ENCODE measurements at regions not wholly inside any gene's neighbourhood (a gene's known extent, or its start where the extent isn't known, plus 50 kb on each side); places are given as distances from the start of the nearest gene placed in this dataset.

DNA sequence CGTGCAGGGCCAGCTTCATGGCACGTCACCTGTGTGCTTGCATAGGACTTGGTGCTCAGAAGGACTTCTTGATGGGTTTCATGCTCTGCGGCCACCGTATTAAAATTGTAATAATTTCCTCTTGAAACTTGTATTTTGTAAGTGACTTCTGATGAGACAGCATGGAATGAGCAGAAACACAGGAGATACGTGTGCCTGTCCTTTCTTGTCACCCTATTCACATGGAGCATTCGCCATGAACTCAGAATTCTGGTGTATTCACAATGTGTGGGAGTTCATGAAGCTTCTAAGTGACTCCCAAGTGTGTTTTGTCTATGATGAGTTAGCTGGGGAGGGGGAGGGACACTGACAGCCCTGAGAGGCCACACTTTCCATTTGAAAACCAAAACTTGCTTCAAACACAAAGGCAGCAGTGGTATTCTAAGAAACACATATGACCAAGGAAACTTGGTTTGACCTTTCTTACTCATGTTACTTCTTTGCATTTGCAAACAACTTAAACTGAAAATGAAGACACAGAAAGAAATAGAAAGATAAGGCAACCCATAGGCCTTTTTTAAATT lies 92.1 kb upstream of the NEDD9 start (continued):
- TF ChIP-seq, protein P1, sequence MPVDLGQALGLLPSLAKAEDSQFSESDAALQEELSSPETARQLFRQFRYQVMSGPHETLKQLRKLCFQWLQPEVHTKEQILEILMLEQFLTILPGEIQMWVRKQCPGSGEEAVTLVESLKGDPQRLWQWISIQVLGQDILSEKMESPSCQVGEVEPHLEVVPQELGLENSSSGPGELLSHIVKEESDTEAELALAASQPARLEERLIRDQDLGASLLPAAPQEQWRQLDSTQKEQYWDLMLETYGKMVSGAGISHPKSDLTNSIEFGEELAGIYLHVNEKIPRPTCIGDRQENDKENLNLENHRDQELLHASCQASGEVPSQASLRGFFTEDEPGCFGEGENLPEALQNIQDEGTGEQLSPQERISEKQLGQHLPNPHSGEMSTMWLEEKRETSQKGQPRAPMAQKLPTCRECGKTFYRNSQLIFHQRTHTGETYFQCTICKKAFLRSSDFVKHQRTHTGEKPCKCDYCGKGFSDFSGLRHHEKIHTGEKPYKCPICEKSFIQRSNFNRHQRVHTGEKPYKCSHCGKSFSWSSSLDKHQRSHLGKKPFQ (CRISPR knock-in tag; IDR thresholded peaks at IDR 0.05; ENCODE audit: insufficient replicate concordance), result peak; percentile 19
- TF ChIP-seq CCAR2 (optimal IDR thresholded peaks at IDR 0.05; ENCODE audit: low read depth, low read length) (no peak), NCOR1 (IDR thresholded peaks at IDR 0.05; ENCODE audit: borderline replicate concordance, low read length) (no peak), ZNF572 (CRISPR knock-in tag; IDR thresholded peaks at IDR 0.05) (peak; percentile 21; the same call in 1 of the 2 replicates), GABPB1 (CRISPR knock-in tag; IDR thresholded peaks at IDR 0.05) (peak; percentile 3; the same call in 1 of the 2 replicates), FOXP1 (IDR thresholded peaks at IDR 0.05) (no peak), FOXP1 (CRISPR knock-in tag; IDR thresholded peaks at IDR 0.05) (no peak), FOXA3 (CRISPR knock-in tag; IDR thresholded peaks at IDR 0.05) (no peak), SP2 (CRISPR knock-in tag; IDR thresholded peaks at IDR 0.05) (no peak), MEIS2 (CRISPR knock-in tag; IDR thresholded peaks at IDR 0.05) (no peak), HMGA1 (CRISPR knock-in tag; conservative IDR thresholded peaks at IDR 0.05) (no peak), MTF2 (CRISPR knock-in tag; IDR thresholded peaks at IDR 0.05; ENCODE audit: borderline replicate concordance) (no peak), RFXANK (CRISPR knock-in tag; IDR thresholded peaks at IDR 0.05) (0 out of 2 replicates have a peak, but pooled peaks have one; percentile 8), IKZF1 (IDR thresholded peaks at IDR 0.05) (no peak), POLR2A (IDR thresholded peaks at IDR 0.05; ENCODE audit: insufficient read depth in 1 of 2, low read depth in 2 of 2, low read length in 2 of 2) (no peak), ZNF460 (CRISPR knock-in tag; IDR thresholded peaks at IDR 0.05; ENCODE audit: borderline replicate concordance) (no peak), PHB2 (IDR thresholded peaks at IDR 0.05; ENCODE audit: partially characterized antibody) (no peak), ZNF251 (CRISPR knock-in tag; IDR thresholded peaks at IDR 0.05) (no peak), U2AF2 (IDR thresholded peaks at IDR 0.05; ENCODE audit: low read depth, low read length) (no peak)
- TF ChIP-seq, protein P2, sequence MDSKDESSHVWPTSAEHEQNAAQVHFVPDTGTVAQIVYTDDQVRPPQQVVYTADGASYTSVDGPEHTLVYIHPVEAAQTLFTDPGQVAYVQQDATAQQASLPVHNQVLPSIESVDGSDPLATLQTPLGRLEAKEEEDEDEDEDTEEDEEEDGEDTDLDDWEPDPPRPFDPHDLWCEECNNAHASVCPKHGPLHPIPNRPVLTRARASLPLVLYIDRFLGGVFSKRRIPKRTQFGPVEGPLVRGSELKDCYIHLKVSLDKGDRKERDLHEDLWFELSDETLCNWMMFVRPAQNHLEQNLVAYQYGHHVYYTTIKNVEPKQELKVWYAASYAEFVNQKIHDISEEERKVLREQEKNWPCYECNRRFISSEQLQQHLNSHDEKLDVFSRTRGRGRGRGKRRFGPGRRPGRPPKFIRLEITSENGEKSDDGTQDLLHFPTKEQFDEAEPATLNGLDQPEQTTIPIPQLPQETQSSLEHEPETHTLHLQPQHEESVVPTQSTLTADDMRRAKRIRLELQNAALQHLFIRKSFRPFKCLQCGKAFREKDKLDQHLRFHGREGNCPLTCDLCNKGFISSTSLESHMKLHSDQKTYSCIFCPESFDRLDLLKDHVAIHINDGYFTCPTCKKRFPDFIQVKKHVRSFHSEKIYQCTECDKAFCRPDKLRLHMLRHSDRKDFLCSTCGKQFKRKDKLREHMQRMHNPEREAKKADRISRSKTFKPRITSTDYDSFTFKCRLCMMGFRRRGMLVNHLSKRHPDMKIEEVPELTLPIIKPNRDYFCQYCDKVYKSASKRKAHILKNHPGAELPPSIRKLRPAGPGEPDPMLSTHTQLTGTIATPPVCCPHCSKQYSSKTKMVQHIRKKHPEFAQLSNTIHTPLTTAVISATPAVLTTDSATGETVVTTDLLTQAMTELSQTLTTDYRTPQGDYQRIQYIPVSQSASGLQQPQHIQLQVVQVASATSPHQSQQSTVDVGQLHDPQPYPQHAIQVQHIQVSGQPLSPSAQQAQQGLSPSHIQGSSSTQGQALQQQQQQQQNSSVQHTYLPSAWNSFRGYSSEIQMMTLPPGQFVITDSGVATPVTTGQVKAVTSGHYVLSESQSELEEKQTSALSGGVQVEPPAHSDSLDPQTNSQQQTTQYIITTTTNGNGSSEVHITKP (CRISPR knock-in tag; IDR thresholded peaks at IDR 0.05; ENCODE audit: low read depth), result no peak
- TF ChIP-seq, protein P3, sequence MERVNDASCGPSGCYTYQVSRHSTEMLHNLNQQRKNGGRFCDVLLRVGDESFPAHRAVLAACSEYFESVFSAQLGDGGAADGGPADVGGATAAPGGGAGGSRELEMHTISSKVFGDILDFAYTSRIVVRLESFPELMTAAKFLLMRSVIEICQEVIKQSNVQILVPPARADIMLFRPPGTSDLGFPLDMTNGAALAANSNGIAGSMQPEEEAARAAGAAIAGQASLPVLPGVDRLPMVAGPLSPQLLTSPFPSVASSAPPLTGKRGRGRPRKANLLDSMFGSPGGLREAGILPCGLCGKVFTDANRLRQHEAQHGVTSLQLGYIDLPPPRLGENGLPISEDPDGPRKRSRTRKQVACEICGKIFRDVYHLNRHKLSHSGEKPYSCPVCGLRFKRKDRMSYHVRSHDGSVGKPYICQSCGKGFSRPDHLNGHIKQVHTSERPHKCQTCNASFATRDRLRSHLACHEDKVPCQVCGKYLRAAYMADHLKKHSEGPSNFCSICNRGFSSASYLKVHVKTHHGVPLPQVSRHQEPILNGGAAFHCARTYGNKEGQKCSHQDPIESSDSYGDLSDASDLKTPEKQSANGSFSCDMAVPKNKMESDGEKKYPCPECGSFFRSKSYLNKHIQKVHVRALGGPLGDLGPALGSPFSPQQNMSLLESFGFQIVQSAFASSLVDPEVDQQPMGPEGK (CRISPR knock-in tag; IDR thresholded peaks at IDR 0.05), result peak; percentile 4; the same call in 1 of the 2 replicates
- TF ChIP-seq, protein P4, sequence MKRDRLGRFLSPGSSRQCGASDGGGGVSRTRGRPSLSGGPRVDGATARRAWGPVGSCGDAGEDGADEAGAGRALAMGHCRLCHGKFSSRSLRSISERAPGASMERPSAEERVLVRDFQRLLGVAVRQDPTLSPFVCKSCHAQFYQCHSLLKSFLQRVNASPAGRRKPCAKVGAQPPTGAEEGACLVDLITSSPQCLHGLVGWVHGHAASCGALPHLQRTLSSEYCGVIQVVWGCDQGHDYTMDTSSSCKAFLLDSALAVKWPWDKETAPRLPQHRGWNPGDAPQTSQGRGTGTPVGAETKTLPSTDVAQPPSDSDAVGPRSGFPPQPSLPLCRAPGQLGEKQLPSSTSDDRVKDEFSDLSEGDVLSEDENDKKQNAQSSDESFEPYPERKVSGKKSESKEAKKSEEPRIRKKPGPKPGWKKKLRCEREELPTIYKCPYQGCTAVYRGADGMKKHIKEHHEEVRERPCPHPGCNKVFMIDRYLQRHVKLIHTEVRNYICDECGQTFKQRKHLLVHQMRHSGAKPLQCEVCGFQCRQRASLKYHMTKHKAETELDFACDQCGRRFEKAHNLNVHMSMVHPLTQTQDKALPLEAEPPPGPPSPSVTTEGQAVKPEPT (CRISPR knock-in tag; IDR thresholded peaks at IDR 0.05; ENCODE audit: low read depth), result no peak
- TF ChIP-seq, protein P5, sequence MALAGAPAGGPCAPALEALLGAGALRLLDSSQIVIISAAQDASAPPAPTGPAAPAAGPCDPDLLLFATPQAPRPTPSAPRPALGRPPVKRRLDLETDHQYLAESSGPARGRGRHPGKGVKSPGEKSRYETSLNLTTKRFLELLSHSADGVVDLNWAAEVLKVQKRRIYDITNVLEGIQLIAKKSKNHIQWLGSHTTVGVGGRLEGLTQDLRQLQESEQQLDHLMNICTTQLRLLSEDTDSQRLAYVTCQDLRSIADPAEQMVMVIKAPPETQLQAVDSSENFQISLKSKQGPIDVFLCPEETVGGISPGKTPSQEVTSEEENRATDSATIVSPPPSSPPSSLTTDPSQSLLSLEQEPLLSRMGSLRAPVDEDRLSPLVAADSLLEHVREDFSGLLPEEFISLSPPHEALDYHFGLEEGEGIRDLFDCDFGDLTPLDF (CRISPR knock-in tag; IDR thresholded peaks at IDR 0.05), result no peak

All from HepG2 (cell line).